ENCODE measurements at regions not wholly inside any gene's neighbourhood (a gene's known extent, or its start where the extent isn't known, plus 50 kb on each side); places are given as distances from the start of the nearest gene placed in this dataset.

GRCh38 chr4:10173754-10174749, 57.5 kb upstream of the WDR1 start:
- DNase-seq: peak; percentile 64

DNA sequence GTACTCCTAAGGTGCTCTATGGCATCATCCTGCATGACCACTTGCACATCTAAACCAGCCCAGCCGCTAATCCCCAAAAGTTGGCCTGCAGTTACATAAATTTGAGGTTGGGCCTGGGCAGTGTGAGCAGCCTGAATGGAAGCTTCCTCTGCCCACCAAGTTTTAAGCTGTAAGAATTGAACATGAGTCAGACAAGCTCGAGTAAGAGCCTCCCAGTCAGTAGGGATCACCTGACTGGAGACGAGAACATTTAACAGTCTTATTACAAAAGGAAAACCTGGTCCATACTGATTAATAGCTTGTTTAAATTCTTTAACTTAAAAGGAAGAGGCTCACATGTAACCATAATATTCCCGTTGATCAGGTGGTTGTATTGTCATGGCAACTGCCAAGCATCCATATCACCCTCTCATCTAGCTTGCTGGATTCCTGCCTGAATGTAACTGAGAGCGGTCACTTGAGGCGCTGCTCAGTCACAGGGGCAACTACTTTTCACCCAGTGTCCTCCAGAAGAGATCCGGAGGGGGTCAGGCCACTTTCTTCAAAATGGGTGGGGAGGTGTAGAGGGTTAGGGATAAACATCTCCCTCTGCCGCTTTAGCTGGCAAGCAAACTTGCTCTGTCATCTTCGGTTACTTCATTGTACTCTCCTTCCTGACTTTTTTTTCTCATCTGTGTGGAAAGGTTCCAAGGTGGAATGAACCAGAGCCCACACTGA, 56.6 kb upstream of the WDR1 start:
- no peak for DNase-seq

GRCh38 chr4:10172278-10172921, 55.8 kb upstream of the WDR1 start:
- no peak for DNase-seq

DNA sequence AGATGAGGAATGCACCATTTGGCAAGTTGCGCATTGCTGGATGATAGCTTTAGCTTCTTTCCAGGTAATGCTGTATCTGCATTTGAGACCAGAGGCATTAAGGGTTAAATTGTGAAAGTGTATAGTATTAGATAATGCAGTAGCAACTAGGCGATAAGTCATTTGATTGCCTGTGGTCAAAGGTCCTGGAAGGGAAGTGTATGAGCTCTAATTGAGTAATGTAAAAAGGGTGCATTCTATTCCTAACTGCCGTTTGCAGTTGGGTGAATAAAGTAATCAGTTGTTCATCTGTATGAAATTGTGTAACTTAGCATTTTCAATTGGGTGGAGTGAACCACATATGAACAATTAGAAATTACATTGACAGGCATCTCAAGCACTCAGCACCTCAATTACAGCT, 54.5 kb upstream of the WDR1 start:
- no peak for DNase-seq

DNA sequence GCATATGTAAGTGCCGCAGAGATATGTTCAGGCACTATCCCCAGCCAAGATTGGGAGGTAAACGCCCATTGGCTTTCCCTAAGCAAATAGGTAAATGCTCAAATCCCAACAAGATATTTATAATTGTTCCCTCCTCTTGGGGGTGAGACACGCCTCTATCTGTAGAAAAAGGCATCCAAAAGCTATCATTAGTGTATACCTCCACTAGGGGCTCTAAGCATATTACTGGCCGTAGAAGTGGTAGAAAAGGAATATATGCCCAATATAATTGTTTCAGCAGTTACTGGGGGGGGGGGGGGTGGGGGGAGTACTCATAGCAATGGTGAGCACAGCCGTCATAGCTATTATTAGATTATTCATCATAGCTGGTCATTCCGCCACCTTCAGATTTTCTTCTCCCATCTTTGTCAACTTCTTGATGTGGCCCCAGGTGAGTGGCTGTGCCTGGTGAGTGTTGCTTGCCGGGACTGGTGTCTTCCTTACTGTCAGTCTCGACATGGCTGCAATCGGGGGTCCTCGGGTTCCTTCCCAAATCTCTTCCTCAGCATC, 53.3 kb upstream of the WDR1 start:
- no peak for DNase-seq

DNA sequence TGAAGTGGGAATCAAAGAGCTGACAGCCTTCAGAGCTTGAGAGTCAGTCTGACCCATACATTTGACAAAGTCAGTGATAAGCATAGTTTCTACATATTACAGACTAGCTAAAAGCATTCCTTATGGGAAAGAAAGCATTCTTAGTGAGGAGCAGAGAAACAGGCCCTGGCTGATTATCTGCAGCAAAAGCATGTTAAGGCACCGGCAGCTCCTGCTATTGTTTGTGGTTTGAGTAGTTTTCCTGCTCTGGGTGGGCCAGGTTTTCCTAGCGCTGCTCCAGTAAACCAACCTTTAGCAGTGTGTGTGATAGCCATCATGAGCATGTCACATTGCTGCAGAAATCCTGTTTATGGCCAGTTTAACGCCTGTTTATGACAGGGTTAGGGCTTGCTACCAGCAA, 51.6 kb upstream of the WDR1 start:
- no peak for DNase-seq

DNA sequence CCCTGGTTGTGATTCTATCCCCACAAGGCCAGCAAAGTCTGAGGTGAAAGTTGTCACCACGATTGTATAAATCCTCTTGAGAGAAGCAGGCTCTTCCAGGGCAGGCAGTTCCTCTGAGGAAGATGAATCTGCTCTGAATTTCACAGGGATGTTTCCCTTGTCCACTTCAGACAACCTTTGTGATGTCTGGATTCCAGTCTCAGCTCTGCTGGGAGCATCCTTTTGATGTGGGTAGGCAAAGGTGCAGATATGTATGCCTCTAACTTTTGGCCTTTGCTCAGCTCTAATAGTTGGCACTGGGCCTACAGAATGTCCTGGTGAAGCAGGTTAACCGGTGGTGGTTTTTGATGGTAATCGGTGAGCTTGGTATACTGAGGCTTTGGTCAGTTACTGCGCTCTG, 50.6 kb upstream of the WDR1 start:
- DNase-seq: no peak
